GM04504 (cell line): ENCODE measurements at regions not wholly inside any gene's neighbourhood (a gene's known extent, or its start where the extent isn't known, plus 50 kb on each side); places are given as distances from the start of the nearest gene placed in this dataset.
A peak's percentile ranks its signal among the peaks of the same experiment; 100 is the strongest.

Experiments
- DNase-seq: peaks from one replicate; pipeline ENCODE4 v3.0.0-alpha.2; 2012; ENCODE audit warnings: low read depth

DNA sequence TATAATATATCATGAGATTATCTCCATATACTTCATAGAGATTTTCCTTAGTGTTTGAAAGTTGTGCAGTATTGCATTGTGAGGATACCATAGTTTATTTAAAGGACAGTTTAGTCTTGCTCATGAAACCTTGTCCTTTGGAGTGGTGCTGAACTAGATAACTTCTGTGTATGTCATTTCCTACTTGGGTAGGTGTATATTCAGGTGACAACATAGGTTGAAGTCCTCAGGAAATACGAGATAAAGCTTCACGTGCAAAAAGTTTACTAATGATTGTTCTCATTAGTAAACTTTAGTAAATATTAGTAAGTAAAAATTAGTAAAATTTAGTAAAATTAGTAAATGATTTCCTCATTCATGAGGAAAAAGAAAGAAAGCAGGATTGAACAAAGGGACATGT is 521.3 kb upstream of the LRRC4C start:
- no peak for DNase-seq

DNA sequence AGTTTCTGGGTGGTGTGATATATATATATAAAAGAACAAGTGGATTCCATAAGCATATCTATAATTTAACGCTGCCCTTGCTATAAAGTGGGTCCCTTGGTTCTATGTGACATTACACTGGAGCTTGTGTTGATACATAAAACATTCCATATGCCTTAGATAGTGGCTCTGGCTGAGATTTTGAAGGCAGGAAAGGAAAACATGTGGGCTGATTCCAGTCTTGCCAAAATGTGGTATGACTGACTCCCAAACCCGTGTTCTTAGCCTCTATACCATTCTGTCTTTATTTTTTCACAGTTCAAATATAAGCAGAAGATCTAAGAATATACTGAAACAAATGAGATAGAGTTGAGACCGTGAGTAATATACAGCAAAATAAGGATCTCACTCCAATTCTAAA is 522.8 kb upstream of the LRRC4C start:
- DNase-seq: no peak

DNA sequence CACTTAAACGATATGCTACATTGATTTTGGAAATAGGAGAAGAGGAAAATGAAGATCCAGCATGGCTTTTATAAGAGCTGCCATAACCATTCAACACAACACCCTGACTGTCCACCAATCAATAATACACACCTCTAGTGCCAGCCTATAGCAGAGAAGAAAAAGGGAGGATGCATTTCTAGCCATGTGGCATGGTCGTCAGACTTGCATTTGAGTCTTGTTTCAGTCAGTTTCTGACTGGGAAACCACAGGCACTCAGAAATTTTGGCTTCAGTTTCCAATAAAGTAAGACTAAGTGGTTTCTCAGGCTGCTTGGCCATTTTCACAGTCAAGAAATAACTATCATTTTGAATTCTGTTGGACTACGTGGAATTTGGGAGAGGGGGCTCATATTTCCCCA is 523.5 kb upstream of the LRRC4C start:
- no peak for DNase-seq

DNA sequence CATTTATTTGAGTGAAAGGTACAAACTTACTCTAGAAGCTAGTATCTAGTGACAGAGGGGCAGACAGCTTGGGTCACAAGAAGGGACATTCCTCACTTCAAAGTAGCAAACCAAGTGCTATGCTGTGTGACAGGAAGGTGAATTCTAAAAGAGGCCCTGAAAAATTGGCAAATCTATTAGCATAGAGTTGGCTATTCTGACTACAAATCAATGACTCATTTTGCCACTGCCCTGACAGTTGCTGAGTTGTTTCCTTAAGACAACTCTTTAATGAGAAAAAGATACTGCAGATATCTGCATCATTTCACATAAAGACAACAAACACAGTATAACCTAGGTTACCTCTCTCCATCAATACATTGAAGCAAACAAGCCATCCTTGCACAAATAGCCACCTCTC is 524.0 kb upstream of the LRRC4C start:
- peak; percentile 11 for DNase-seq

DNA sequence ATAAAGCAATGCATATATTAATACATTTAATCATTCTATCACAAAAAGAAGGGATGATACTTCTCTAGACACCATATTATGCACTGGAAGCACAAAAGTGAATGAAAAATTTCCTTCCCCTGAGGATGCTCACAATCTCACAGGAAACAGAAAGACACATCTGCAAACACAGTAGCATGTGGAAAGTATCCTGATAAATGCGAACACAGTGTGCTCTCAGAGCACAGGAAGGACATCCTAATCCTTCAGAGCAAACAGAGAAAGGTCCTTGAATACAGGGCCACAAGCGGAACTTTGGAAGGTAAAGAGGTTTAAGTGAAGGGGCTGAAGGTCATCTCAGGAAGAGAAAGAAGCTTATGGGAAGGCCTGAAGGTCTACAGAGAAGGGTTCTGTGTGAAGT is 524.6 kb upstream of the LRRC4C start:
- no peak for DNase-seq

DNA sequence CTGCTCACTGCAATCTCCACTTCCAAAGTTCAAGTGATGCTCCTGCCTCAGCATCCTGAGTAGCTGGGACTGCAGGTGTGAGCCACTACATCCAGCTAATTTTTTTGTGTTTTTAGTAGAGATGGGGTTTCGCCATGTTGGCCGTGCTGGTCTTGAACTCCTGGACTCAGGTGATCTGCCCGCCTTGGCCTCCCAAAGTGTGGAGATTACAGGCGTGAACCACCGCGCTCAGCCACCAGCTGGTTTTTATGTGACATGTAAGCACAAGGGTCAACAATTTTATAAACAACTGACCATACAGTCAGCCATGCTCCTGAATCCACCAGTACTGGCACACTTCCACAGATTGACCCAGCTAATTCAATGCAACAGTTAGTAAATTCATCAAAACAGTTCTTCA is 526.3 kb upstream of the LRRC4C start:
- DNase-seq: no peak

DNA sequence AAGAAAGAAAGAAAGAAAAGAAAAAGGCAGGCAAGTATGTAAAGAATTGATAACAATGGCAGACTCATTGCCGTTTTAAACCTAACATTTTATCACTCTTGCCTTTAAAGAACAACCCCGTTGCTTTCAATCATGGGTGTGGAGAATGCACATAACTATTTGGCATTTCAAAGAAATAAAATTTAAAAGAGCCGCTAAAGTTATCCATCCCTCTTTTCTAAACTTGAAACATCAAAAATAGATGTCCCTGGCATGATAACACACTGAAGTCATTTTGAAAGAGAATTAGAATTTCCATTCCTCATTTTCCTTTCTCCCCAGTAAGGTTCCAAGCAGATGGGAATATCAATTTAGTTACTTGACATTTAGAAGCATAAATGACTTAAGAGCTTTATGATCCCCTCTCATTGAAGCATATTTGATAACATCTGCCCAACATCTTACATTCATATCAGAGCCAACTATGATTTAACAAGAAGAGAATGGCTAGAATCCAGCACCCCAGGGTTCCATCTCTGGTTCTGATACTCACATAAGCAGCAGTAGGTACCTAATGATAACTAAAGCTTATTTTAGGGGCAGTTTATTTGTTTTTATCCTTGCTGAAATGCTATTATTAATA is 529.6 kb upstream of the LRRC4C start:
- peak; percentile 13 for DNase-seq

DNA sequence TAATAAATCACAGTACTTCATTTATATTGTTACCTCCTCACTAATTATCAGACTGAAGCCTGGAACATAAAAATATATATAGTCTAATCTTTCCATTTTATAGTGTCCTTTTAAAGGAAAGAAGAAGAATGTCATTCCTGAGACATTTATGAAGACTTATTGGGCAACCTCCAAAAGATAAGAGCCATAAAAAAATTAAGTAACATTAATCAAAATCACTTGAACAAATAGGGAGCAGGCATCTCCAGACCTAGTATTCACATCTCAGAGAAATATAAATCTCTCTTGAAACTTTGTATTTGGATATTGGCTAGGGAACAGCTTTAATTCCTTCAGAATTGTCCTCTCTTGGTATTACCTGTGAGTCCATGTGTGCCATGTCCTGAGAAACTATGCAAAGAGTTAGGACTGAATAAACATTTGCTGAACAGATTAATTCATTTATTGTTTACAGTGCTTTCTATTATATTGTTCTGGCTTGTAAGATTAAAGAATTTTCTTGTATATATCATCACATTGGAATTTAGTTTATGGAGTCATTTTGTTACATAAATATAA is 530.5 kb upstream of the LRRC4C start:
- no peak for DNase-seq

DNA sequence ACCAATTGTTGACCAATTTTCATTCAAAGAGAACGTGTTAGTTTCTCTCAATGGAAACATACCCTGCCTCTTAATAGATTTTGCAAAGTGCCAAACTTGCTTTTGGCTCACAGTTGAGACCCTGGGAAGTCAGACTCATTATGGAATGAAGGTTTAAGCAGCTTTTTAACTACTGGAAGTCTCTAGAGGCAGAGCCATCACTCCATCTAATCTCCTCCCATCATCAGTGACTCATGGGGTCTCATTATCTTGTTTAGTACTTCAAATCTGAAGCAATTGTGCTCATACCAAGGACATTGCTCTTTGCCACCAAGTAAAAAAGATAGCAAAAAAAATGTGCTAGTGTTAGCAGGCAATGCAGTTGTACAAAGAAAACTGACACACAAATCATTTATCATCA is 537.1 kb upstream of the LRRC4C start:
- DNase-seq: no peak

DNA sequence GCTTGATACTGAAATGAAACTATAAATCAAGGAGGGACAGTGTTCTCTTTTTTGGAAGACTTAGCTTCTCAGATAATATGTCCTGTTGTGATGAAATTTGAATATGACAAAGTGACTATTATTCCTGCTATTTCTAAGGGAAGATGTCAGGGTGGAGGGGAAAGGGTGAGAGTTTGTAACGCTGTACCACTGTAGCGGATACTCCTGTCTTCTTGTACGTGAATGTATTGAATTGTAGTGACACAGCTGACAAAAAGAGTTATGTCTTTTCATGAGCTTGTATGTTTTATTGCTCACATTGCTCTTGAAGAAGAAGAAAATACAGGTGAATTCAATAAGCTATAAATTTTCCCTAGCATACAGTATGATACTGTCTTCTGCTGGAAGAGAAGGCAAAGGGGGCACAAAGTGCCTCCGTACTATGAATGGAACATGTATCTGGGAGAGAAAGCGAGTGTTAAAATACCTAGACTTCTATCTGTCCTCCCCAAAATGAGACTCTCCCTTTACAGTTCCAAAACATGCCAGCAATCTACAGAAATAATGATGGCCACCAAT is 538.5 kb upstream of the LRRC4C start:
- no peak for DNase-seq

DNA sequence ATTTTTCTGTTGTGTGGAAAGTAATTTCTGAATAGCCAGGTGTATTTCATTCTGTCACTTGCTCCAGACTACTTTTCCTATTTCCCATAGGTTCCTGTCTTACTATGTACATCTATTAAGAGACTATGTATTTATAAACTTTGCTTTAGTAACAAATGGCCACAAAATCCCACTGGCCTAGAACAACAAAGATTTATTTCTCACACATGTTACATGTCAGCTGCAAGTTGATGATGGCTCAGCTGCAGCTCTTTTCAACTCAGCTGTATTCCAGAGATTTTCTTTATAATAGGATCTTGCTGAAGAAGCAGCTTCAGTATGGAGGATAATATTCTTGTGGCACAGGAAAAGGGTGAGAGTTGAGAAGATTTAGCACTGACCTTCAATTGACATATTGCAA is 539.6 kb upstream of the LRRC4C start:
- no peak for DNase-seq

DNA sequence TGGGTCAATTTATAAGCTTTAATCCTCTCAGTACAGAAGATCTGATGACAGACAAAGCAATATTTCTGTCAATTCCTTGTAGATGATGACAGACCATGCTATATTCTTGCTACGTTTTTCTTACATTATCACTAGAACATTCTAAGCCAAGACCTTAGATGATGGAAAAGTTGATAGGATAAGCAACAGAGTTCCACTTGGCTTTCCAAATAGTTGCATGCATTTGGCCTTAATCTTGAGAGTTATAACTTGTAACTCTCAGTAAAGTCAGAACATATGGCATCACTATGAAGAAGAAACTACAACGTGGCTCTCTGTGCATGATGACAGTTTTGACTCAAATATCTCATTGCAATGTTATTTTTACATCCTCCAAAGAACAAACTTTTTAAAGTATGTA is 544.3 kb upstream of the LRRC4C start:
- no peak for DNase-seq

DNA sequence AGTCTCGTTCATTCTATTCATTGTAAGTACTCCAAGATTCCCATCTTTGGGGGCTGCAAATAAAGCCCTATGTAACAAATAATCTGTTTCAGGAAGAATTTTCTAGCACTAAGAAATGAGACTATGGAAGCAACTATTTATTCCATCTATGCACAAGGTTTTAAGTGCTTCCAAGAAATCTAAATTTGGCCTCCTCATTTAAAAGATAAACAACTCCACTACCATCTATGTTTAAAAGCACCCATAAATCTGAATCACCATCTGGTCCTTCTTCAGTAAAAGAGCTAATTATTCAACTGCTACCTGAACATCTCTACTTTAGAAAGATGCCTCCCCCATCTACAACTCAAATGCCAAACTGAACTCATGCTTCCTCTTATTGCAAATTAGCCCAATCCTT is 547.3 kb upstream of the LRRC4C start:
- no peak for DNase-seq

DNA sequence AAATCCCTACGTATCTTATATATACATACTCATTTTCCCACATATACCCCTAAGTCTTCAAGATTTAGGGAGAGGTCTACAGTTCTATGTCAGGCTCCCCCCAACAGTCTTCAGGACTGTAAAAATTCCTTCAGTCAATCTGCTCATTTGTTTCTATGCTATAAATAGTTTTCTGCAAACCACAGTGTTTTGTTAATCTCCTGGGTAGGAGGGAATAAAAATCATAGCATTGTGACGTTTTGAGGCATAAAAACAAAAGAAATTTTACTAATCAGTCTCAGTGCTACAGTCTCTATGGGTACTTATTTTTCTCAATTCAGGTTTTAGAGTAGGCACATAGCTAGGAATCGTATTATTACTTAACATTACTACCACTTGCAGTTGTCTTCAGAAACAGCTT is 552.8 kb upstream of the LRRC4C start:
- DNase-seq: no peak

DNA sequence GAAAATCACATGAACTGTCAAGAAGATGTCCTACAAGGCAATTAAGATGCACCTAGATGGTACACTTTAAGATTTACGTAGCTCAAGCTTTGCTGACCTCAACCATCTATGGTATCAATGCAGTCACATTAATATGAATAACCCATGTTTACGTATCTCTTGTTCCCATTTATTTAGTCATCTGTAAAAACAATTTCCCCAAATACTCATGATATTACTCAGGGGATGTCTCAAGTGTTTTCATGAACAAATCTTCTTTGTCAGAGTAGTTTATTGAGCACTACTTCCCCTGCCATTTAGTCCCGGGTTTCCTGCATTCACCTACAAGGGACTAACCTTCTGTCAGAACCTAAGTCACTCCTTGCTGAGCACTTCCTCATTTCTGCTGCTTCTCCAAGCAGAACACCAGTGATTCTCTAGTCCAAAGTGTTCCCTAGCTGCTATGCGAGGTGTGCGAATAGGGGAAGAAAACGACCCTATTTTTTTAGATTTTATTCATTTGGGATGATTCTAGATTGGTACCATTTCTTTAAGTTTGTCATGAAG is 554.3 kb upstream of the LRRC4C start:
- DNase-seq: no peak

DNA sequence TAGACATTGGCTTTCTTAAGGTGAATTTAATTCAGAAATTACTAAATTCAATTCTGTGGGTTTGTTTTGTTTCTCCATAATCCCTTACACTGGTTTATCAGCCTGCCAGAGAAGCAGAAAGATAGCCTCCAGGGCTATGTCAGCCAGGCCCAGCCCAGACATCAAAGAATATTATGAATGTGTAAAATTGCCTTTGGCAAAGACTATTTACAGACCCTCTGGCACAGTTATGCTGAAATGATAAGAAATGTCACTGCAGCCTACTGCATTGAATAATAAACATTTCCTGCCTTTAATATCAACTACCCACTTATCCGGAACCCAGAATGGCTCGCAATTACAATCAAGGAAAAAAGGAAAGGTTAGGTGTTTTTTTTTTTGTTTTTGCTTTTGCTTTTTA is 562.5 kb upstream of the LRRC4C start:
- no peak for DNase-seq

DNA sequence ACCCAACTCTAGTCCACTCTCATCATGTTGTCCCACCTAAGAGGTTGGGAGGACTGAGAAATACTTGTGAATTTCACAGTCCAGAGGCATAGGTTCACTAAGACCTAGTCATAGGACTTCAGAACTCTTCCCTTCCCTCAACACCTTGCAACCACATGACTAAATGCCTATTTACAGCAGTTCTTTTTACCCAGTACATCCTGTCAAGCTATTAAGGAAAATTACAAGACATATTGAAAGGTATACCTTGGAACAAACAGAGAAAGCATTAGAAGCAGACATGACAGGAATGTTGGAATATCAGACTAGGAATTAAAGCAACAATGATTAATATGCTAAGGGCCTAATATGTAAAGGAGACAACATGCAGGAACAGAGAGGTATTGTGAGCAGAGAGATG is 563.8 kb upstream of the LRRC4C start:
- no peak for DNase-seq

DNA sequence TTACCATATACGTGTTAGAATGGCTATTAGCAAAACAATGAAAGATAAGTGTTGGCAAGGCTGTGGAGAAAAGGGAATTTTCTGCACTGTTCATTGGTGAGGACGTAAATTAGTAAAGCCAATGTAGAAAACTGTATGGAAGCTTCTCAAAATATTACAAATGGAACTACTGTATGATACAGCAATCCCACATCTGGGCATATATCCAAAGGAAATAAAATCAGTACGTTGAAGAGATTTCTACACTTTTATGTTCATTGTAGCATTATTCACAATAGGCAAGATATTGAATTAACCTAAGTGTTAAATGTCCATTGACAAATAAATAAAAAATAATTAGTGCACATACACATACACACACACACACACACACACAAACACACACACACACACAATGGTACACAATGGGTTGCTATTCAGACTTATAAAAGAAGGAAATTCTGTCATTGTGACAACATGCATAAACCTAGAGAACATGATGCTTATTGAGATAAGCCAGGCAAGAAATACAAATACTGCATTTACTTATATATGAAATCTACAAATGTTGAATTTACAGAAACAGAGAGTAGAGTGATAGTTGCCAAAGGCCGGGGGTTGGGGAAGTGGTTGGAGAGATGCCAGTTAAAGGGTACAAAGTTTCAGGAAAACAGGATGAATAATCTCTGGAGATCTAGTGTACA is 565.8 kb upstream of the LRRC4C start:
- no peak for DNase-seq

DNA sequence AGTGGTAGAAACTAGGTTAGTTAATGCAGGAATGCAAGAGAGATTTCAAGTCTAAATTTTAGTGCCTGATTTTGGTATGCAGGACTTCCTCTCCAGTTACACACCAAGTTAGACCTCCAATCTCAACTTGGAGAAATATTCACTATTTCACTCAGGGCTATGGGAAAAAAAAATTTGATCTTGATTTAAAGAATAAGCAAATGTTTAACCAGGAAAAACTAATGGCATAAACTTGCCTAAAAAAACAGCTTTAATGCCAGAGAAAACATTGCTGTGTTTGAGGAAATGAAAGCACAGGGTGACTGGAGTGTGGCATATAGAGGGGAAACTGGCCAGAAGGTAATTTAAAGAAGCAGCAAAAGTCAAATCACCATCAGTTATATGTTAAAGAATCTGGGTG is 575.4 kb upstream of the LRRC4C start:
- no peak for DNase-seq

DNA sequence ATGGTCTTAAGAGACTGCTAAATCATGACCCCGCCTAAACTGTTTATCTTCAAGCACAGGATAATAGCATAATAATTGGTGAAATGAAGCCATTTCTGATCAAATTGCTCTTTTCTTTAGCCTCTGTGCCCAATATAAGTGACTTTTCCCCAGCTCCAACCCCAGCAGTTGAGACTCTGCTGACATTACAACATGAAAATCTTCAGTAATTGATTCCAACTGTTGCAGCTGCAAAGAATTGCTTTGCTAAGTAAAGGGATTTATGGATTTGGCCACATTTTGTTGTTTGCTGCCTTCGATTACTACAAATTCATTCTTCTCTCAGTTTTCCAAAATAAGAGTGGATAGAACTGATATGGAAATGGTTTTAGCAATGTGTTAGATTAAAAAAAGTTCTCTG is 576.7 kb upstream of the LRRC4C start:
- no peak for DNase-seq

DNA sequence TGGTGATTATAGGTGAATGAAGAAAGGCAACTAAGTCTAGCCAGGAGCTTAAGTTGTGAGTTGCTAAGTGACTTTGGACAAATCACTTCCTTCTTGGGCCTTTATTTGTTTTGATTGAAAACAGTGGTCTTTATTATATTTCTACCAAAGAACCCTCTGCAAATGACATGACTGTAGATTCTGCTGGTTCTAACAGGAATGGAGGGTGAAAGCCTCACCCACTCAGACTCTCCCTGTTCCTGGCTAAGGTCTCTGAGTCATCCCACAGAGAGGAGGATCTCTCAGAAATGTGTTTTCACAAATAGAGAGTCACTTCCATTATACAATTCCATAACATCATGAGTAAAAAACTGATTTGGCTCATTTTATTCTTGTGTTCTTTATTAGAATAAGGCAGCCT is 583.9 kb upstream of the LRRC4C start:
- no peak for DNase-seq

DNA sequence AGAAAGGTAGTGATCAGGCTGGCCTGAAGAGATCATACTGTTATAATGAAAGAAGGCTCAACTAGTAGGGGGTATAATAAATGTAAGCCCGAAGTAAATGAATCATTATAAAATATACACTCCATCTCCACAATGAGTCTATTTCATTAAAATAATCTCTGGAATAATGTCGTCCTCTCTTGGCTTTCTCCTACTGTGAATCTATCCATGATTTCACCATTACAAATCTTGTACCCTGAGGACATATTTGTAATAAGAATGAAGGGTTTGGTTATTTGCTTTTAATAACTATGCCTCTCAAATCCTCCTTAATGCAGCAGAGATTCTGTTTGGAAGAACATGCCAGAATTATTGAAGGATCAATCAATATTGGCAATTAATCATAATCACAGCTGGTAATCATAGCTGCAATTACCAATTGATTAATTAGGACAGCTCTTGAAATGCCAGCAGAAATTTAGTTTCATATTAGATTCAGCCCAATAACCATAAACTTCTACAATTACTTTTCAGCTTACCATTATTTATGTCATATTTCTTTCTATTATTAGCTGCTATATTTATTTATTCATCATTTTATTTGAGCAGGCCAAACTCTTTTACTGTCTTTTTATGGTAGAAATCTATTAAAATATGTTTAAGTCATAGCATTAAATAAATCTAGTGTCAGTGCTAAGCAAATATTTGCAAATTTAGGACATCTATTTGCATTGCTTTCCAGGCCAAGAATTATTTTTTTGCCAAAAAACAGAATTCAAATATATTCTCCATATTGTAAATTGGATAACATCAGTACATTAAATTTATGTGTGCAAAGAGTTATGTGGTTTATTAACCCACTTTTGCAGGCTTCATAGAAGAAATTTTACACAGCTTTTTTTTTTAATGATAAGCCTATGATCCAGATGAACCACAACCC is 588.4 kb upstream of the LRRC4C start:
- DNase-seq: no peak
